ENCODE measurements at regions not wholly inside any gene's neighbourhood (a gene's known extent, or its start where the extent isn't known, plus 50 kb on each side); places are given as distances from the start of the nearest gene placed in this dataset.

GRCh38 chr5:30968971-30969370, 224.5 kb upstream of the CDH6 start:
- no peaks in the 10 kb centered on the region for H3K27me3 ChIP-seq
- H3K4me3 ChIP-seq: no peak overlapping the region
- no peaks in the 10 kb centered on the region for H3K36me3 ChIP-seq
- no peaks in the 10 kb centered on the region for H3K4me1 ChIP-seq
- no peak for DNase-seq
- H3K27ac ChIP-seq: no peak overlapping the region
- H3K9me3 ChIP-seq: no peaks in the 10 kb centered on the region
- TF ChIP-seq POLR2A (IDR thresholded peaks at IDR 0.05) (no peak), CTCF (IDR thresholded peaks at IDR 0.05) (no peak)

- no peaks in the 10 kb centered on the region for H3K36me3 ChIP-seq
- DNase-seq: no peak
- no peaks in the 10 kb centered on the region for H3K27me3 ChIP-seq
- no peaks in the 10 kb centered on the region for H3K9me3 ChIP-seq
- H3K4me1 ChIP-seq: no peaks in the 10 kb centered on the region
- no peak overlapping the region for H3K4me3 ChIP-seq
- no peak overlapping the region for H3K27ac ChIP-seq
- TF ChIP-seq CTCF (IDR thresholded peaks at IDR 0.05) (no peak), POLR2A (IDR thresholded peaks at IDR 0.05) (no peak)
Measured at GRCh38 chr5:30960036-30960435, 233.4 kb upstream of the CDH6 start.

GRCh38 chr5:30959238-30959637, 234.2 kb upstream of the CDH6 start:
- H3K4me1 ChIP-seq: no peaks in the 10 kb centered on the region

GRCh38 chr5:30957591-30957990, 235.9 kb upstream of the CDH6 start:
- no peak for DNase-seq
- Histone ChIP-seq H3K27ac (no peak overlapping the region), H3K27me3 (no peaks in the 10 kb centered on the region), H3K9me3 (no peaks in the 10 kb centered on the region), H3K4me1 (no peaks in the 10 kb centered on the region), H3K4me3 (no peak overlapping the region), H3K36me3 (no peaks in the 10 kb centered on the region)
- TF ChIP-seq POLR2A (IDR thresholded peaks at IDR 0.05): no peak

More at GRCh38 chr5:30959238-30959637, 234.2 kb upstream of the CDH6 start:
- H3K27me3 ChIP-seq: no peaks in the 10 kb centered on the region
- H3K9me3 ChIP-seq: no peaks in the 10 kb centered on the region
- no peak for DNase-seq
- no peak for TF ChIP-seq CTCF (IDR thresholded peaks at IDR 0.05)
- H3K36me3 ChIP-seq: no peaks in the 10 kb centered on the region
- no peak overlapping the region for H3K4me3 ChIP-seq
- no peak overlapping the region for H3K27ac ChIP-seq

- Histone ChIP-seq H3K4me3 (no peak overlapping the region), H3K9me3 (no peaks in the 10 kb centered on the region), H3K27ac (no peak overlapping the region), H3K4me1 (no peaks in the 10 kb centered on the region), H3K27me3 (no peaks in the 10 kb centered on the region), H3K36me3 (no peaks in the 10 kb centered on the region)
- no peak for TF ChIP-seq CTCF (IDR thresholded peaks at IDR 0.05)
- no peak for TF ChIP-seq POLR2A (IDR thresholded peaks at IDR 0.05)
- DNase-seq: no peak
Measured at GRCh38 chr5:30956251-30956650, 237.2 kb upstream of the CDH6 start.

GRCh38 chr5:30937070-30937469, 256.4 kb upstream of the CDH6 start:
- Histone ChIP-seq H3K27ac (no peak overlapping the region), H3K27me3 (no peaks in the 10 kb centered on the region), H3K4me3 (no peak overlapping the region), H3K4me1 (no peaks in the 10 kb centered on the region), H3K9me3 (no peaks in the 10 kb centered on the region), H3K36me3 (no peaks in the 10 kb centered on the region)
- no peak for DNase-seq
- TF ChIP-seq CTCF (IDR thresholded peaks at IDR 0.05): no peak
- TF ChIP-seq POLR2A (IDR thresholded peaks at IDR 0.05): no peak

Measured in Peyer's patch (tissue), 4 donors.